ENCODE measurements at regions not wholly inside any gene's neighbourhood (a gene's known extent, or its start where the extent isn't known, plus 50 kb on each side); places are given as distances from the start of the nearest gene placed in this dataset.

GRCh38 chr7:54097886-54098285 lies 444.3 kb upstream of the VSTM2A start:
- WGBS, 5 donors = 74 to 95% (median 82%) methylated on average over 1 of the region's 1 CpG
- no peak for TF ChIP-seq POLR2AphosphoS5 (IDR thresholded peaks at IDR 0.05)
- no peak for TF ChIP-seq EP300 (IDR thresholded peaks at IDR 0.05)
- TF ChIP-seq POLR2A (IDR thresholded peaks at IDR 0.05) = no peak
- TF ChIP-seq CTCF (IDR thresholded peaks at IDR 0.05) = no peak
- DNase-seq = no peak
- no peaks in the 10 kb centered on the region for H3K27me3 ChIP-seq
- intact Hi-C loops (cut with DNase I; ENCODE audit: low total_unique reads) = no loop called here
- no peaks in the 10 kb centered on the region for H3K4me1 ChIP-seq
- no peaks in the 10 kb centered on the region for H3K9me3 ChIP-seq
- no peak overlapping the region for H3K27ac ChIP-seq
- H3K36me3 ChIP-seq = no peaks in the 10 kb centered on the region
- no peak overlapping the region for H3K4me3 ChIP-seq

GRCh38 chr7:54109501-54109900 lies 432.7 kb upstream of the VSTM2A start:
- intact Hi-C loops (cut with DNase I; ENCODE audit: low total_unique reads) = no loop called here
- no peaks in the 10 kb centered on the region for H3K4me1 ChIP-seq
- no peaks in the 10 kb centered on the region for H3K36me3 ChIP-seq
- no peak overlapping the region for H3K27ac ChIP-seq
- 58 to 81% (median 72%) methylated on average over 4 of the region's 4 CpGs for WGBS, 5 donors
- H3K9me3 ChIP-seq = peaks cover 0 to 11% (median 0%) of the 10 kb centered on the region in 4 donors
- H3K4me3 ChIP-seq = no peak overlapping the region
- no peak for DNase-seq
- H3K27me3 ChIP-seq = no peaks in the 10 kb centered on the region
- TF ChIP-seq EP300 (IDR thresholded peaks at IDR 0.05) (no peak), POLR2A (IDR thresholded peaks at IDR 0.05) (no peak), CTCF (IDR thresholded peaks at IDR 0.05) (no peak), POLR2AphosphoS5 (IDR thresholded peaks at IDR 0.05) (no peak)

- 71 to 77% (median 72%) methylated on average over 6 of the region's 6 CpGs for WGBS, 5 donors
- Histone ChIP-seq H3K36me3 (no peaks in the 10 kb centered on the region), H3K27ac (no peak overlapping the region), H3K9me3 (peaks cover 0 to 10% (median 0%) of the 10 kb centered on the region in 4 donors), H3K27me3 (no peaks in the 10 kb centered on the region), H3K4me1 (no peaks in the 10 kb centered on the region), H3K4me3 (no peak overlapping the region)
- TF ChIP-seq POLR2AphosphoS5 (IDR thresholded peaks at IDR 0.05) (no peak), EP300 (IDR thresholded peaks at IDR 0.05) (no peak), POLR2A (IDR thresholded peaks at IDR 0.05) (no peak), CTCF (IDR thresholded peaks at IDR 0.05) (no peak)
- DNase-seq = no peak
- intact Hi-C loops (cut with DNase I; ENCODE audit: low total_unique reads) = no loop called here
Observed at GRCh38 chr7:54111814-54112511, 430.2 kb upstream of the VSTM2A start.

- TF ChIP-seq EP300 (IDR thresholded peaks at IDR 0.05) (no peak), POLR2AphosphoS5 (IDR thresholded peaks at IDR 0.05) (no peak), POLR2A (IDR thresholded peaks at IDR 0.05) (no peak), CTCF (IDR thresholded peaks at IDR 0.05) (no peak)
- DNase-seq = peak in 1 of 2 donors; percentile 7
- no peak overlapping the region for H3K4me3 ChIP-seq
- 29 to 53% (median 39%) methylated on average over 3 of the region's 3 CpGs for WGBS, 5 donors
- H3K27ac ChIP-seq = no peak overlapping the region
- H3K9me3 ChIP-seq = peaks cover 0 to 12% (median 0%) of the 10 kb centered on the region in 4 donors
- intact Hi-C loops (cut with DNase I; ENCODE audit: low total_unique reads) = no loop called here
- no peaks in the 10 kb centered on the region for H3K4me1 ChIP-seq
- H3K27me3 ChIP-seq = no peaks in the 10 kb centered on the region
- H3K36me3 ChIP-seq = no peaks in the 10 kb centered on the region
Observed at GRCh38 chr7:54112567-54112966, 429.6 kb upstream of the VSTM2A start.
